Loucy (cell line): ENCODE measurements at regions not wholly inside any gene's neighbourhood (a gene's known extent, or its start where the extent isn't known, plus 50 kb on each side); places are given as distances from the start of the nearest gene placed in this dataset.

Experiments
- H2AFZ ChIP-seq: fragments of 200-600 bp; sonication (generic); 2 replicates; pipeline ENCODE4 v1.6.0; 2016; ENCODE audit warnings: antibody characterized with exemption, mild to moderate bottlenecking, low read length, moderate library complexity
- H3F3A ChIP-seq: fragments of 200-600 bp; 2 replicates; pipeline ENCODE4 v1.6.0; 2016; ENCODE audit warnings: antibody characterized with exemption, low read depth, mild to moderate bottlenecking
- H3K27me3 ChIP-seq: fragments of 200-600 bp; sonication (generic); 2 replicates; pipeline ENCODE4 v1.6.1; 2014; ENCODE audit warnings: low read length, mild to moderate bottlenecking; ENCODE audit not compliant: insufficient read depth, poor library complexity, severe bottlenecking
- H3K36me3 ChIP-seq: fragments of 200-600 bp; sonication (generic); 2 replicates; pipeline ENCODE4 v1.6.1; 2016; ENCODE audit warnings: low read length; ENCODE audit not compliant: insufficient read depth
- H3K4me1 ChIP-seq: fragments of 200-600 bp; sonication (generic); 2 replicates; pipeline ENCODE4 v1.5.1; 2014; ENCODE audit warnings: low read length, mild to moderate bottlenecking; ENCODE audit not compliant: insufficient read depth, poor library complexity, severe bottlenecking
- H3K4me2 ChIP-seq: fragments of 200-600 bp; sonication (generic); 2 replicates; pipeline ENCODE4 v1.6.0; 2014; ENCODE audit warnings: antibody characterized with exemption, low read length, low read depth, mild to moderate bottlenecking; ENCODE audit not compliant: poor library complexity, severe bottlenecking
- H3K4me3 ChIP-seq: fragments of 200-600 bp; sonication (generic); 2 replicates; pipeline ENCODE4 v1.5.1; 2014; ENCODE audit warnings: low read length, mild to moderate bottlenecking, mixed read lengths; ENCODE audit not compliant: poor library complexity, severe bottlenecking
- H3K79me2 ChIP-seq: fragments of 200-600 bp; sonication (generic); 2 replicates; pipeline ENCODE4 v1.6.1; 2014; ENCODE audit warnings: low read length; ENCODE audit not compliant: insufficient read depth
- H3K9ac ChIP-seq: fragments of 200-600 bp; sonication (generic); 2 replicates; pipeline ENCODE4 v1.6.0; 2014; ENCODE audit warnings: mild to moderate bottlenecking, low read depth, low read length, moderate library complexity; ENCODE audit not compliant: poor library complexity, severe bottlenecking
- H3K9me2 ChIP-seq: fragments of 200-600 bp; sonication (generic); replicated peaks from 2 replicates; pipeline ENCODE4 v1.6.1; 2016; ENCODE audit warnings: low read depth, low read length, mixed read lengths
- H3K9me3 ChIP-seq: fragments of 200-600 bp; sonication (generic); 2 replicates; pipeline ENCODE4 v1.6.1; 2014; ENCODE audit warnings: mild to moderate bottlenecking, antibody characterized with exemption, low read length, low read depth; ENCODE audit not compliant: insufficient read depth
- H4K20me1 ChIP-seq: fragments of 200-600 bp; sonication (generic); 2 replicates; pipeline ENCODE4 v1.6.0; 2014; ENCODE audit warnings: antibody characterized with exemption, low read length, mild to moderate bottlenecking; ENCODE audit not compliant: insufficient read depth, poor library complexity, severe bottlenecking
- CTCF ChIP-seq: fragments of 200-600 bp; sonication (generic); conservative IDR thresholded peaks from 2 replicates; pipeline ENCODE4 v1.5.1; 2014; ENCODE audit warnings: mild to moderate bottlenecking, antibody characterized with exemption, low read length
- EZH2phosphoT487 ChIP-seq: fragments of 200-600 bp; IDR thresholded peaks from 2 replicates; pipeline ENCODE4 v1.6.1; 2018; ENCODE audit warnings: antibody characterized with exemption, mild to moderate bottlenecking, moderate library complexity, borderline replicate concordance

- Histone ChIP-seq H3K79me2 (no peaks in the 10 kb centered on the region), H3K9ac (no peak overlapping the region), H3K36me3 (no peaks in the 10 kb centered on the region), H3K27me3 (no peaks in the 10 kb centered on the region), H3K4me2 (no peak overlapping the region), H2AFZ (no peak overlapping the region), H3K4me1 (no peaks in the 10 kb centered on the region), H4K20me1 (no peaks in the 10 kb centered on the region), H3K9me3 (no peaks in the 10 kb centered on the region), H3K4me3 (no peak overlapping the region), H3K9me2 (no peaks in the 10 kb centered on the region), H3F3A (no peaks in the 10 kb centered on the region)
- TF ChIP-seq EZH2phosphoT487 (no peak), CTCF (no peak)
These were observed 391.2 kb upstream of the NUDT12 start for GRCh38 chr5:103953601-103954382.

GRCh38 chr5:103951776-103952175 is 389.2 kb upstream of the NUDT12 start:
- Histone ChIP-seq H2AFZ (no peak overlapping the region), H3K9me2 (no peaks in the 10 kb centered on the region), H3K4me1 (no peaks in the 10 kb centered on the region), H4K20me1 (no peaks in the 10 kb centered on the region), H3K27me3 (no peaks in the 10 kb centered on the region), H3K9me3 (no peaks in the 10 kb centered on the region), H3K4me3 (no peak overlapping the region), H3K4me2 (no peak overlapping the region), H3K9ac (no peak overlapping the region), H3K36me3 (no peaks in the 10 kb centered on the region), H3F3A (no peaks in the 10 kb centered on the region), H3K79me2 (no peaks in the 10 kb centered on the region)
- no peak for TF ChIP-seq CTCF
- TF ChIP-seq EZH2phosphoT487: no peak

- no peak overlapping the region for H3K9ac ChIP-seq
- H2AFZ ChIP-seq: no peak overlapping the region
- H3F3A ChIP-seq: no peaks in the 10 kb centered on the region
- no peaks in the 10 kb centered on the region for H3K9me3 ChIP-seq
- H3K79me2 ChIP-seq: no peaks in the 10 kb centered on the region
- no peak overlapping the region for H3K4me3 ChIP-seq
- H4K20me1 ChIP-seq: no peaks in the 10 kb centered on the region
- H3K36me3 ChIP-seq: no peaks in the 10 kb centered on the region
- H3K4me2 ChIP-seq: no peak overlapping the region
- H3K9me2 ChIP-seq: no peaks in the 10 kb centered on the region
- no peaks in the 10 kb centered on the region for H3K27me3 ChIP-seq
- TF ChIP-seq EZH2phosphoT487 (no peak), CTCF (no peak)
- no peaks in the 10 kb centered on the region for H3K4me1 ChIP-seq
These were observed 380.6 kb upstream of the NUDT12 start for GRCh38 chr5:103943230-103943629.
